Progenitor cell of endocrine pancreas (in vitro differentiated cells): ENCODE measurements at regions not wholly inside any gene's neighbourhood (a gene's known extent, or its start where the extent isn't known, plus 50 kb on each side); places are given as distances from the start of the nearest gene placed in this dataset.

ENCODE experiments used
- DNase-seq: peaks from one replicate; pipeline ENCODE4 v3.0.0; 2021; ENCODE audit warnings: low spot score; ENCODE audit not compliant: unreplicated experiment
- H3K27ac Mint-ChIP-seq: 2 replicates; pipeline ENCODE4 v1.8.0; 2021; ENCODE audit warnings: mild to moderate bottlenecking, moderate library complexity, mixed read lengths
- H3K27me3 Mint-ChIP-seq: 2 replicates; pipeline ENCODE4 v1.8.0; 2021; ENCODE audit warnings: mixed read lengths
- H3K36me3 Mint-ChIP-seq: 2 replicates; pipeline ENCODE4 v1.8.0; 2022; ENCODE audit warnings: mixed read lengths; ENCODE audit not compliant: insufficient read depth
- H3K4me1 Mint-ChIP-seq: 2 replicates; pipeline ENCODE4 v1.8.0; 2021; ENCODE audit warnings: low read depth, mixed read lengths
- H3K4me3 Mint-ChIP-seq: 2 replicates; pipeline ENCODE4 v1.8.0; 2021; ENCODE audit warnings: low read depth, mild to moderate bottlenecking, moderate library complexity, mixed read lengths
- H3K9me3 Mint-ChIP-seq: 2 replicates; pipeline ENCODE4 v1.8.0; 2021; ENCODE audit warnings: low read depth, mixed read lengths
- TF ChIP-seq, protein P1 (sequence below): fragments of 200-600 bp; sonication (generic); IDR thresholded peaks from one replicate; pipeline ENCODE4 v1.5.0; 2021; ENCODE audit warnings: antibody characterized with exemption, mild to moderate bottlenecking; ENCODE audit not compliant: unreplicated experiment

DNA sequence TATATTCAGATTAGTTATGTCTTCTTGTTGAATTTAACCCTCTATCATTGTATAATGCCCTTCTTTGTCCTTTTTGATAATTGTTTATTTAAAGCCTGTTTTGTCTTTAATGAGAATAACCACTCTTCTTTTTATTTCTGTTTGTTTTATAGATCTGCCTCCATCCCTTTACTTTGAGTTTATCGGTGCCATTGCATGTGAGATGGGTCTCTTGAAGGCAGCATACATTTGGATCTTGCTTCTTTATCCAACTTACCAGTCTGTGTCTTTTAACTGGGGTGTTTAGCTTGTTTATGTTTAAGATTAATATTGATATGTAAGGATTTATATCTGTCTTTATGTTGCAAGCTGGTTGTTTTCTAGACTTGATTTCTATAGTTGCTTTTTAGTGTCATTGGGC, 115.8 kb downstream of the RTL3 start:
- Mint-ChIP-seq H3K36me3 (no peaks in the 10 kb centered on the region), H3K27me3 (no peaks in the 10 kb centered on the region), H3K9me3 (peaks cover 60% of the 10 kb centered on the region), H3K4me1 (no peaks in the 10 kb centered on the region), H3K27ac (no peak overlapping the region), H3K4me3 (no peak overlapping the region)
- TF ChIP-seq, protein P1, sequence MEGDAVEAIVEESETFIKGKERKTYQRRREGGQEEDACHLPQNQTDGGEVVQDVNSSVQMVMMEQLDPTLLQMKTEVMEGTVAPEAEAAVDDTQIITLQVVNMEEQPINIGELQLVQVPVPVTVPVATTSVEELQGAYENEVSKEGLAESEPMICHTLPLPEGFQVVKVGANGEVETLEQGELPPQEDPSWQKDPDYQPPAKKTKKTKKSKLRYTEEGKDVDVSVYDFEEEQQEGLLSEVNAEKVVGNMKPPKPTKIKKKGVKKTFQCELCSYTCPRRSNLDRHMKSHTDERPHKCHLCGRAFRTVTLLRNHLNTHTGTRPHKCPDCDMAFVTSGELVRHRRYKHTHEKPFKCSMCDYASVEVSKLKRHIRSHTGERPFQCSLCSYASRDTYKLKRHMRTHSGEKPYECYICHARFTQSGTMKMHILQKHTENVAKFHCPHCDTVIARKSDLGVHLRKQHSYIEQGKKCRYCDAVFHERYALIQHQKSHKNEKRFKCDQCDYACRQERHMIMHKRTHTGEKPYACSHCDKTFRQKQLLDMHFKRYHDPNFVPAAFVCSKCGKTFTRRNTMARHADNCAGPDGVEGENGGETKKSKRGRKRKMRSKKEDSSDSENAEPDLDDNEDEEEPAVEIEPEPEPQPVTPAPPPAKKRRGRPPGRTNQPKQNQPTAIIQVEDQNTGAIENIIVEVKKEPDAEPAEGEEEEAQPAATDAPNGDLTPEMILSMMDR: no peak
- DNase-seq: no peak

DNA sequence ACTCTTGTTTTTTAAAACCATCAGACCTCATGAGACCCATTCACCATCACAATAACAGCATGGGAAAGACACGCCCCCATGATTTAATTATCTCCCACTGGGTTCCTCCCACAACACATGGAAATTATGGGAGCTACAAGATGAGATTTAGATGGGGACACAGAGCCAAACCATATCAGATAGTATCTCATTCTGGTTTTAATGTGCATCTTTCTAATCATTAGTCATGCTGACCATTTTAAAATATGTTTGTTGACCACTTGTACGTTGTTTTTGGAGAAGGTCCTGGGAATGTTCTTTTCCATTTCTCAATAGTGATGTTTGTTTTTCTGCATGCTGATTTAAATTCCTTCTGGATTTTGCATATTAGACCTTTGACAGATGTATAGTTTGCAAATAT, 119.0 kb downstream of the RTL3 start:
- Mint-ChIP-seq H3K4me1 (no peaks in the 10 kb centered on the region), H3K4me3 (no peak overlapping the region), H3K27ac (no peak overlapping the region), H3K27me3 (no peaks in the 10 kb centered on the region), H3K9me3 (peaks cover 46% of the 10 kb centered on the region), H3K36me3 (no peaks in the 10 kb centered on the region)
- DNase-seq: no peak
- TF ChIP-seq, protein P1: no peak

DNA sequence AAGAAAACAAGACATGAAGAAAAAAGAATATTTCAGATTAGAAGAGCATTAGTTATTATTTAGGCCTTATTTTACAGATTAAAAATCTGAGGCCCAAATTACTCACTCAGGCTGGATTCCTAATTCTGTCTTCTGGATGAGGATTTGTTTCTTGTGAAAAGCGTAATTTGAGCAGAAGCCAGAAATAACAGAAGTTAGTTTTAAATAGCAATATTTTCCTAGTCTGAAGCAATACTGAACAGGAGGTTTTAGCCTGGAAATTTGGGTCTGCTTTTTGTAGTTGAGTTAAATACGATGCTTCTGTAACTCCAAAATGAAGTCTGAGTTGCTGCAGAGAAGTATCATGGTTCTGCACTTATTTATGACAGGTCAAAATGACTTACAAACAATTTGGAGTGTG, 124.9 kb downstream of the RTL3 start:
- H3K27me3 Mint-ChIP-seq: no peaks in the 10 kb centered on the region
- no peak overlapping the region for H3K27ac Mint-ChIP-seq

DNA sequence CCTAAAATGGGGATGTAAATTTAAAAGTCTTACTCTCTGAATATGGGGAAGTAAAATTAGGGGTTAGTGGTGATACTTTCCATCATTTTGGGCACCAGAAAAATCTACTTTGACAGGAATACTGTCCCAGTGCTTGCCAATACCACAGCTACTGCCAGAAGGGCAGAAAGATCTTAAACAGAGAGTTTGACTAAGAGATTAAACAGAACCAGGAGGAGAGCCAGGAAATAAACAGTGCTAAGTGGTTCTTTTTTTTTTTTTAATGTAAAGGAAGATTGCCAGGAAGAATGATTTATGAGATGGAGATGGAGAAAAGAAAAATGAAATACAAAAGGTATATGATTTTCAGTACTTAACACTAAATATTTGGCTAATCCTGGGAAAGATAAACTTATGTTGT, 126.8 kb downstream of the RTL3 start:
- H3K9me3 Mint-ChIP-seq: no peaks in the 10 kb centered on the region
- H3K4me1 Mint-ChIP-seq: no peaks in the 10 kb centered on the region
- TF ChIP-seq, protein P1: no peak
- H3K4me3 Mint-ChIP-seq: no peak overlapping the region
- H3K27ac Mint-ChIP-seq: no peak overlapping the region
- no peaks in the 10 kb centered on the region for H3K27me3 Mint-ChIP-seq
- H3K36me3 Mint-ChIP-seq: no peaks in the 10 kb centered on the region
- DNase-seq: no peak

More for the DNA sequence above, 124.9 kb downstream of the RTL3 start:
- TF ChIP-seq, protein P1: no peak
- Mint-ChIP-seq H3K4me3 (no peak overlapping the region), H3K36me3 (no peaks in the 10 kb centered on the region), H3K4me1 (no peaks in the 10 kb centered on the region), H3K9me3 (no peaks in the 10 kb centered on the region)
- DNase-seq: no peak

DNA sequence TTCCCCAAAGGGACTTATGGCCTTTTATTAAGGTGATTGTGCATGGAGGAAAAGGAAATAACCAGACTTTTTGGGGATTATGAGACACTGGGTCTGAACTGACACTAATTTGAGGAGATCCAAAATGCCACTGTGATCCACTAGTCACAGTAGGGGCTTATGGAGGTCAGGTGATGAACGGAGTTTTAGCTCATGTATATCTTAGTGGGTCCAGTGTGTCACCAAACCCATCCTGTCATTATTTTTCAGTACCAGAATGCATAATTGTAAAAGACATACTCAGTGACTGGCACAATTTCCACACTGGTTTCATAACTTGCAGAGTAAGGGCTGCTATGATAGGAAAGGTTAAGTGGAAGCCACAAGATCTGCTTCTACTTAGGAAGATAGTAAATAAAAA, 131.3 kb downstream of the RTL3 start:
- no peak for DNase-seq
- peaks cover 12% of the 10 kb centered on the region for H3K9me3 Mint-ChIP-seq

More for the DNA sequence above, 131.3 kb downstream of the RTL3 start:
- Mint-ChIP-seq H3K4me3 (no peak overlapping the region), H3K27me3 (no peaks in the 10 kb centered on the region), H3K27ac (no peak overlapping the region), H3K36me3 (no peaks in the 10 kb centered on the region), H3K4me1 (peaks cover 8% of the 10 kb centered on the region)
- TF ChIP-seq, protein P1: no peak
